HG03439 (cell line): ENCODE measurements at regions not wholly inside any gene's neighbourhood (a gene's known extent, or its start where the extent isn't known, plus 50 kb on each side); places are given as distances from the start of the nearest gene placed in this dataset.
"Not testable (repeated sequence)": the region's sequence is repeated elsewhere in the genome, so short reads cannot be mapped to it uniquely, and the experiment has no call there.

Source experiments
- ATAC-seq: cut with Tn5 transposase; IDR thresholded peaks from one replicate; pipeline ENCODE4 v1.9.1; 2021; ENCODE audit warnings: mild to moderate bottlenecking, moderate library complexity; ENCODE audit not compliant: unreplicated experiment

GRCh38 chr9:38342532-38342931 lies 50.0 kb upstream of the ALDH1B1 start:
- ATAC-seq, result no peak

- ATAC-seq, result no peak
Measured at GRCh38 chr9:38342096-38342495, 50.4 kb upstream of the ALDH1B1 start.

GRCh38 chr9:38339496-38339895 lies 53.0 kb upstream of the ALDH1B1 start:
- no peak for ATAC-seq

- ATAC-seq, result no peak
Measured at GRCh38 chr9:38339087-38339486, 53.4 kb upstream of the ALDH1B1 start.

GRCh38 chr9:38338342-38339018 lies 54.0 kb upstream of the ALDH1B1 start:
- no peak for ATAC-seq

GRCh38 chr9:38337706-38338264 lies 54.7 kb upstream of the ALDH1B1 start:
- ATAC-seq, result no peak

- ATAC-seq, result no peak
Measured at GRCh38 chr9:38337181-38337580, 55.3 kb upstream of the ALDH1B1 start.

- ATAC-seq, result no peak
Measured at GRCh38 chr9:38336341-38336740, 56.2 kb upstream of the ALDH1B1 start.

GRCh38 chr9:38335686-38336085 lies 56.8 kb upstream of the ALDH1B1 start:
- ATAC-seq, result no peak

- no peak for ATAC-seq
Measured at GRCh38 chr9:38334234-38334633, 58.3 kb upstream of the ALDH1B1 start.

GRCh38 chr9:38333047-38333446 lies 59.5 kb upstream of the ALDH1B1 start:
- no peak for ATAC-seq

GRCh38 chr9:38332625-38333024 lies 59.9 kb upstream of the ALDH1B1 start:
- ATAC-seq, result no peak

GRCh38 chr9:38331141-38331540 lies 61.4 kb upstream of the ALDH1B1 start:
- ATAC-seq, result no peak

- no peak for ATAC-seq
Measured at GRCh38 chr9:38329968-38330367, 62.5 kb upstream of the ALDH1B1 start.

- no peak for ATAC-seq
Measured at GRCh38 chr9:38328765-38329164, 63.7 kb upstream of the ALDH1B1 start.

GRCh38 chr9:38326122-38326521 lies 66.4 kb upstream of the ALDH1B1 start:
- ATAC-seq, result no peak

- ATAC-seq, result not testable (repeated sequence)
Measured at GRCh38 chr9:38324213-38324612, 68.3 kb upstream of the ALDH1B1 start.

GRCh38 chr9:38322937-38323336 lies 69.6 kb upstream of the ALDH1B1 start:
- ATAC-seq, result no peak

- no peak for ATAC-seq
Measured at GRCh38 chr9:38319496-38320173, 72.9 kb upstream of the ALDH1B1 start.

- peak; percentile 90 for ATAC-seq
Measured at GRCh38 chr9:38318759-38319495, 73.6 kb upstream of the ALDH1B1 start.

GRCh38 chr9:38316166-38316780 lies 76.2 kb upstream of the ALDH1B1 start:
- no peak for ATAC-seq
